Ectodermal cell (in vitro differentiated cells): ENCODE measurements at regions not wholly inside any gene's neighbourhood (a gene's known extent, or its start where the extent isn't known, plus 50 kb on each side); places are given as distances from the start of the nearest gene placed in this dataset.

Source experiments
- H3K27ac ChIP-seq: 2 replicates; pipeline ENCODE4 v1.7.0; 2013; ENCODE audit warnings: mild to moderate bottlenecking, low read depth, low read length; ENCODE audit not compliant: insufficient read depth, poor library complexity, severe bottlenecking
- H3K27me3 ChIP-seq: 2 replicates; pipeline ENCODE4 v1.7.0; 2013; ENCODE audit warnings: mild to moderate bottlenecking, low read length; ENCODE audit not compliant: insufficient read depth, control insufficient read depth, poor library complexity, severe bottlenecking
- H3K36me3 ChIP-seq: one replicate; pipeline ENCODE4 v1.7.0; 2013; ENCODE audit warnings: low read length; ENCODE audit not compliant: control insufficient read depth, insufficient read depth
- H3K4me1 ChIP-seq: one replicate; pipeline ENCODE4 v1.7.0; 2013; ENCODE audit warnings: low read length; ENCODE audit not compliant: control insufficient read depth, insufficient read depth
- H3K4me3 ChIP-seq: 2 replicates; pipeline ENCODE4 v1.7.0; 2013; ENCODE audit warnings: low read depth, low read length, control low read depth; ENCODE audit not compliant: insufficient read depth
- H3K9me3 ChIP-seq: 2 replicates; pipeline ENCODE4 v1.7.0; 2013; ENCODE audit warnings: mild to moderate bottlenecking, low read length, moderate library complexity; ENCODE audit not compliant: control insufficient read depth
- WGBS, 2 experiments: methylation state at CpG; one replicate each; pipeline ENCODE4 v1.1.7; 2013; ENCODE audit warnings: missing lambda C conversion rate in 2 of 2; 5-methylcytosine and 5-hydroxymethylcytosine counted together

DNA sequence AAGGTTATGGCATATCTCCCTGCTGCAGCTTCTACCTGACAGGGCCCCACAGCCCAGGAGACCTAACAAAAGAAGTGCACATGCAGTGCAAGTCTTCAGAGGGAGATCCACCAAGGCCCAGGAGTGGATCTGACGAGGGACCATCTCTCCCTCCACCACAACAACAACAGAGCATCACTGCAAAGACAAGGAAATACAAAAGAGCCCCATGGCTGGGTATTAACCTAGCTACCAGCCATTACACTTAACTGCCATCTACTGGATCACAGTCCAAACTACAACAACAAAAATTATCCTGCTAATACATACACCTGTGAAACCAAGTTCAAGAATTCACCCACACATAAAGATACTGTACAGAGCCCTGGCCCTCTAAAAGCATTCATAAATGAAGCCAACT is 280.2 kb upstream of the SLC7A11 start:
- H3K27ac ChIP-seq: no peak overlapping the region
- H3K9me3 ChIP-seq: no peaks in the 10 kb centered on the region
- H3K4me3 ChIP-seq: no peak overlapping the region
- no peaks in the 10 kb centered on the region for H3K4me1 ChIP-seq
- H3K36me3 ChIP-seq: no peaks in the 10 kb centered on the region
- WGBS, 2 experiments: 81 to 86% methylated on average over 1 of the region's 1 CpG
- H3K27me3 ChIP-seq: no peaks in the 10 kb centered on the region

DNA sequence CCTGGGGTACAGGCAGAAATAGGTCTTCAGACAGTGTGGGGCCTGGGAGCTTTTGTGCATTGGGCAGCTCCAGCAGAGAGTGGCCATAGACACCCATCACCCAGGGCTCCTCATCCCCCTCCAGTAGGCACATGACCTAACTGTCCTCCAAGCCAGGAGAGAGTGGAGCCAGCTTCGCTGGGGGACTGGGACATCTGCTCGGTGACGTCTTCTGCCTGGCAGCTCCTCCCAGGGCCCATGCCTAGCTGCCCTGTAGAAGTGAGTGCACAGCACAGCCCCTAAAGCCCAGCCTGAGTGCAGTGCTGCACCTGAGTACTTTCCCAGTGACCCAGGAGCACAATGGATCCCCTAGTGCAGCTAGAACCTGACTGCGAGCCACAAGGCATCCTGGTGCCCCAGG is 279.7 kb upstream of the SLC7A11 start:
- H3K4me3 ChIP-seq: no peak overlapping the region
- H3K36me3 ChIP-seq: no peaks in the 10 kb centered on the region
- H3K27me3 ChIP-seq: no peaks in the 10 kb centered on the region
- 82 to 87% methylated on average over 4 of the region's 4 CpGs for WGBS, 2 experiments
- no peak overlapping the region for H3K27ac ChIP-seq
- peaks cover 1% of the 10 kb centered on the region for H3K4me1 ChIP-seq
- H3K9me3 ChIP-seq: no peaks in the 10 kb centered on the region

DNA sequence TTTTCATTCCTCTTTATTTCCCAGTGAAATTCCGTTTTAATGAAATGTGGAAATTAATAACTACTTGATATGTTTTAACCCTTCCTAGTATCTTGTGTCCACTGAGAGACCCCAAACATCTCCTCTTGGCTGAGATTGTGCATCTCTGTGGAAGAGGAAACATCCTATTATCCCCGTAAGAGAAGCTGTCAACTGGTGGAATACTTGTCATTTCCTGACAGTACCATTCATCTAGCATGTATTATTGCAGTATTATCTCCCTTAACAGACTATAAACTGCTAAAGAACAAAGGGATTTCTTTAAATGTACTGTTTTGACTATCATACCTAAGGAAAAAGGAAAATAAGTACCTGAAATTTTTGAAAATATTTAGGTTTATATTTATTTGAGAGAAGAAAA is 277.3 kb upstream of the SLC7A11 start:
- 0% methylated on average over 1 of the region's 2 CpGs for WGBS, 2 experiments
- Histone ChIP-seq H3K9me3 (no peaks in the 10 kb centered on the region), H3K36me3 (no peaks in the 10 kb centered on the region), H3K27ac (no peak overlapping the region), H3K27me3 (no peaks in the 10 kb centered on the region), H3K4me3 (no peak overlapping the region), H3K4me1 (peaks cover 9% of the 10 kb centered on the region)

DNA sequence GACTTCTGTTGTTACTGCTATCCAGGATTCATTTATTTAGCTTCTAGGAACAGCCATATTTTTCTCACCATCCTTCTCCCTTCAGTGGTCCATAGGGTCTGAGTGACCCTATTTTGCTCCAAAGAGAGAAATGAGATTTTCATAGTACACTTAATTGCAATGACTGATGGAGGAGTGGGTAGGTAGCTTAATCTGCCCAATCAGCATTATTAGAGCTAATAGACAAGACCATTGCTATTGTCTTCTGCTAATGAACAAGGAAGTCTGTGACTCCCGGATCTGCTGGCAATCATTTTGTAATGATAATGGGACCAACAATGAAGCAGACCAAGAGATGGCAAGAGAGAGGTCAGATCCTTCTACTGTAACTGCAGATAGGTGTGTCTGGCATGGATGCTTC is 271.4 kb upstream of the SLC7A11 start:
- no peaks in the 10 kb centered on the region for H3K9me3 ChIP-seq
- no peaks in the 10 kb centered on the region for H3K36me3 ChIP-seq

DNA sequence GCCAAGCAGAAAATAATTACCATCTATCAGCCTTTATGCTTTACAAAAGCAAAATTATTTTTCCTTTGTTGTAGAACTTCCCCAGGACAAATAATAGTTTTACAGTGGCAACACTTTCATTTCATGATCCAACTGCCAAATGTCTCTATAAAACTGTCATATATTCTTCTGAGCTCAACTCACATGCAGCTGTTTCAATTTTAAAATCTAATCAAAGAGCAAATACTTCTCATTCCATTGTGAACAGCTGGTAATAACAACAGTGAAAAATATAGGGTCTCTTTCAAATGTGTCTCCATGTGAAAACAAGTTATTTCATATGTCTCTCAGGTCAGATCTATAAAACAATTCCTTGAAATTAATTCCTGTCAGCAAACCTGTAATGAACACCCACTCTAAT is 270.6 kb upstream of the SLC7A11 start:
- no peaks in the 10 kb centered on the region for H3K36me3 ChIP-seq
- H3K27ac ChIP-seq: no peak overlapping the region
- H3K27me3 ChIP-seq: no peaks in the 10 kb centered on the region
- H3K4me3 ChIP-seq: no peak overlapping the region
- H3K4me1 ChIP-seq: peaks cover 9% of the 10 kb centered on the region
- H3K9me3 ChIP-seq: no peaks in the 10 kb centered on the region

More for the DNA sequence above, 271.4 kb upstream of the SLC7A11 start:
- 93 to 100% methylated on average over 1 of the region's 1 CpG for WGBS, 2 experiments
- H3K27me3 ChIP-seq: no peaks in the 10 kb centered on the region
- H3K4me3 ChIP-seq: no peak overlapping the region
- no peak overlapping the region for H3K27ac ChIP-seq
- peaks cover 9% of the 10 kb centered on the region for H3K4me1 ChIP-seq

DNA sequence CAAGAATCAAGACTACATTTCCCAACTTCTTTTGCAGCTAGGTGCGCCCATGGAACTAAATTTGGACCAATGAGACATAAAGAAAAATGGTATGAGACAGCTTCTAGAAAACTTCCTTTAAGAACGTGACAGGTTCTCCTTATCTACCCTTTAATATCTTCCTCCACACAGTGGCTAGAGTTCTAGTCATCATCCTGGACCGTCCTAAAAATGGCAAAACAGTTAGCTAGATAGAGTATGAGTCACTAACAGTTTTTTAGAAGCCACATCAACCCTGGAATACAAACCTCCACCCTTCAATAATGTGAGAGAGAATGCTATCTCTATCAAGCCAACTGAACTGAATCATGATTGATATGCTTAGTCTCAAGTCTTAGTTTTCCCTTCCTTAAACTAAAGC is 267.9 kb upstream of the SLC7A11 start:
- no peaks in the 10 kb centered on the region for H3K4me1 ChIP-seq
- WGBS, 2 experiments: 74 to 80% methylated on average over 3 of the region's 3 CpGs
- H3K9me3 ChIP-seq: no peaks in the 10 kb centered on the region
- H3K27ac ChIP-seq: no peak overlapping the region
- H3K36me3 ChIP-seq: no peaks in the 10 kb centered on the region
- H3K27me3 ChIP-seq: no peaks in the 10 kb centered on the region
- no peak overlapping the region for H3K4me3 ChIP-seq

DNA sequence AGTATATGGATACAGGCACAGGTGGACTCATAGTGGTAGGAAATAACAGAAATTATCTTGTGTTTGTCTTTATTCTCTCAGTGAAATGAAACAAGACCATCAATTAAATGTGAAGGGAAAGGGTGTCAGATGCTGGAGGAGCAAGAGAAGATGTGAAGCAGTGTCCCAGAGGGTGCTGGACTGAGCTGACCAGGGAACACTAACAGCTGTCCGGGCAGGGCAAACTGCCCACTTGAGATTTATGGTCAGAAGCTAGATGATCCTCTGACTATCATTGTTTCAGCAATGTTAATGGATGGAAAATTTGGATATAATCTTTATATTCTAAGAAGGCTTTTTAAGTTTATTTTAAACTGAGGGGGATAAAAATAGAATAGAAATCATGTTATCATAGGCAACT is 267.2 kb upstream of the SLC7A11 start:
- no peaks in the 10 kb centered on the region for H3K9me3 ChIP-seq
- H3K27ac ChIP-seq: no peak overlapping the region
- 46 to 48% methylated on average over 1 of the region's 1 CpG for WGBS, 2 experiments
- no peaks in the 10 kb centered on the region for H3K27me3 ChIP-seq
- H3K36me3 ChIP-seq: no peaks in the 10 kb centered on the region
- H3K4me3 ChIP-seq: no peak overlapping the region
- H3K4me1 ChIP-seq: no peaks in the 10 kb centered on the region

DNA sequence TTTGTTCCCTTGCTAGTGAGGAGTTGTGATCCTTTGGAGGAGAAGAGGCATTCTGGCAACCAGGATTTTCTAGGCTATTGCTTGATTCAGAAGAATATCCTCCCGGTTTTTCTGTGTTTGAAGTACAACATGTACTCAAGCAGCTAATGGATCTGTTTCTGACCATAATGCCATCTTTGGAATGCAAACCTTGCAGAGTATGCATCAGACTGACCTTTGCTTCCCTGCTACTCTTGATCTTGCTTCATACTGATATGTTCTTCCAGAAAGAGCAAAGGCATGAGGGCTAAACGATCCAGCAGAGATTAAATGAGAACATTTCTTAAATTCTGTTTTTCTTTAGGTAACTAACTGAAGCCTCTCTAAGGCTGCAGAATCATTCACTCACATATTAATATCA is 265.4 kb upstream of the SLC7A11 start:
- no peak overlapping the region for H3K27ac ChIP-seq
- no peaks in the 10 kb centered on the region for H3K9me3 ChIP-seq
- H3K4me3 ChIP-seq: no peak overlapping the region
- 79 to 89% methylated on average over 2 of the region's 2 CpGs for WGBS, 2 experiments
- no peaks in the 10 kb centered on the region for H3K27me3 ChIP-seq
- no peaks in the 10 kb centered on the region for H3K4me1 ChIP-seq
- H3K36me3 ChIP-seq: no peaks in the 10 kb centered on the region

DNA sequence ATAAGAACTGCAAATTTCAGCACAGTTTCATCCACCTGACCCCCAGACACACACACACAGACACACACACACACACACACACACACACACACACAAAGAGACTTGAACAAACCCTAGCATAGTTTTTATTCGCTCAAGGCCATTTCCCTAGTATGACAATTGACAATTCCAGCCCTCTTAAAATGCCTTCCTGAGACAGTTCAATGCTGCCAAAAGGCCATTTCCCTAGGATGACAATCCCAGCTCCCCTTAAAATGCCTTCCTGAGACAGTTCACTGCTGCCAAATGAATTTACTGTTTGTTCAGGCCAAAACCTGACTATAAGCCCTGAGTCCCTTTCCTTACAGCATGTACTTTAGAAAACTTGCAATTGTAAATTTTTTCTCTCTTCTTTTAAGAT is 259.5 kb upstream of the SLC7A11 start:
- no peak overlapping the region for H3K4me3 ChIP-seq
- H3K9me3 ChIP-seq: no peaks in the 10 kb centered on the region
- H3K27me3 ChIP-seq: no peaks in the 10 kb centered on the region
- WGBS, 2 experiments: 94 to 97% methylated on average over 1 of the region's 1 CpG
- H3K27ac ChIP-seq: no peak overlapping the region
- H3K4me1 ChIP-seq: no peaks in the 10 kb centered on the region
- no peaks in the 10 kb centered on the region for H3K36me3 ChIP-seq

DNA sequence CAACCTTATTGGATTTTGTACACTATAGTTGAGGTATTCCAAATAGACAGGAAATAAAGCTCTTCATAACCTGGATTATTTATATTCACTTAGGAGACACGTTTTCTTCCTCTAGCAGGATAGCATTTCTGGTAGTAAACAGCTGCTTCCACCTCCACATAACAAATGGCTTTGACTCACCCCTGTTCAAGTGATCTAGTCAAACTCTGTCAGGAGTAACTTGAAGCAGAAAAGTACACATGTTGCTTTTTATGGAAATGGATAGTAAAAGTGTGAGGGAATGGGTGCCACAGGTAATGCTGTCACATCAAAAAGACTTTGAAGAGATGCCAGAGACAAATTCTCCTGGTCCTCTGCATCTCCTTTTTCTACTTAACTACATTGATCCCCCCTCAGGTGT is 258.7 kb upstream of the SLC7A11 start:
- H3K4me3 ChIP-seq: no peak overlapping the region
- H3K9me3 ChIP-seq: no peaks in the 10 kb centered on the region
- H3K4me1 ChIP-seq: no peaks in the 10 kb centered on the region
- no peak overlapping the region for H3K27ac ChIP-seq
- H3K36me3 ChIP-seq: no peaks in the 10 kb centered on the region
- no peaks in the 10 kb centered on the region for H3K27me3 ChIP-seq
- WGBS, 2 experiments: 67 to 92% methylated on average over 1 of the region's 1 CpG

DNA sequence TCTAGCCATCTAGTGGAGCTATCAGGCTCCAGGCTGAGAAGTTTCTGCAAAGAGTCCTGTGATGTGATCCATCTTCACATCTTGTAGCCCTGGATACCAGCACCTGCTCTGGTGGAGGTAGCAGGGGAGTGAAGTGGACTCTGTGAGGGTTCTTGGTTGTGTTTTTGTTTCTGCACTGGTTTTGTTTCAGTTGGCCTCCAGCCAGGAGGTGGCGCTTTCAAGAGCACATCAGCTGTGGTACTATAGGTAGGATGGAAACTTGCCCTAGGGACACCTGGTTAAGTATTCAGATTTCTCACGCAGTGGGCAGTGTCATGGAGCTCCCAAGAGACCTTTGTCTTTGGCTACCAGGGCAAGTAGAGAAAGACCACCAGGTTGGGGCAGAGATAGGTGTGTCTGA is 257.5 kb upstream of the SLC7A11 start:
- no peak overlapping the region for H3K27ac ChIP-seq

More for the DNA sequence above, 257.5 kb upstream of the SLC7A11 start:
- no peaks in the 10 kb centered on the region for H3K4me1 ChIP-seq
- no peak overlapping the region for H3K4me3 ChIP-seq
- H3K36me3 ChIP-seq: no peaks in the 10 kb centered on the region
- no peaks in the 10 kb centered on the region for H3K9me3 ChIP-seq
- WGBS, 2 experiments: 73 to 74% methylated on average over 2 of the region's 2 CpGs
- no peaks in the 10 kb centered on the region for H3K27me3 ChIP-seq
